IMR-90 (cell line): ENCODE measurements at regions not wholly inside any gene's neighbourhood (a gene's known extent, or its start where the extent isn't known, plus 50 kb on each side); places are given as distances from the start of the nearest gene placed in this dataset.

Experiments used
- ATAC-seq: fragments of 200-7000 bp; cut with Tn5 transposase; 2 replicates; pipeline ENCODE4 v1.9.1; 2020; ENCODE audit warnings: low read depth, mild to moderate bottlenecking, moderate library complexity
- BruUV-seq: library from RNA; stranded (reverse); fragments of 400-500 nt; replicated peaks from 2 replicates; lab custom pipeline; 2021; lab: Mats Ljungman, UMichigan
- CTCF ChIA-PET: fragments of 300-600 bp; formaldehyde crosslinking; extraction: SDS; loops from one replicate; lab custom pipeline; 2021; ENCODE audit warnings: antibody characterized with exemption; lab: Yijun Ruan, JAX
- POLR2A ChIA-PET: fragments of 300-600 bp; sonication (Branson Sonifier 250); formaldehyde crosslinking; loops from one replicate; lab custom pipeline; 2022; ENCODE audit warnings: antibody characterized with exemption; ENCODE audit not compliant: unreplicated experiment; lab: Charles Lee
- DNase-seq: peaks from one replicate; pipeline ENCODE4 v3.0.0; 2013
- H2AFZ ChIP-seq: replicated peaks from 2 replicates; pipeline ENCODE3; 2013; ENCODE audit warnings: low read length, mild to moderate bottlenecking; ENCODE audit not compliant: poor library complexity
- H2AK5ac ChIP-seq: 2 replicates; pipeline ENCODE4 v1.6.1; 2013; ENCODE audit warnings: low read depth, low read length, inconsistent platforms
- H2AK9ac ChIP-seq: replicated peaks from 2 replicates; pipeline ENCODE3; 2013; ENCODE audit warnings: mild to moderate bottlenecking, low read depth, low read length, moderate library complexity; ENCODE audit not compliant: poor library complexity
- H2BK120ac ChIP-seq: 2 replicates; pipeline ENCODE4 v1.6.1; 2013; ENCODE audit warnings: low read depth, low read length, inconsistent platforms
- H2BK15ac ChIP-seq: 3 replicates; pipeline ENCODE4 v1.6.1; 2013; ENCODE audit warnings: low read depth, low read length, inconsistent platforms
- H2BK20ac ChIP-seq: 2 replicates; pipeline ENCODE4 v1.6.1; 2013; ENCODE audit warnings: low read depth, mild to moderate bottlenecking, inconsistent platforms, low read length, moderate library complexity
- H2BK5ac ChIP-seq: 2 replicates; pipeline ENCODE4 v1.6.1; 2013; ENCODE audit warnings: mild to moderate bottlenecking, low read depth, low read length, inconsistent platforms; ENCODE audit not compliant: poor library complexity, severe bottlenecking
- H3K14ac ChIP-seq: replicated peaks from 2 replicates; pipeline ENCODE4 v1.6.1; 2013; ENCODE audit warnings: low read depth, low read length, inconsistent platforms
- H3K18ac ChIP-seq: 2 replicates; pipeline ENCODE4 v1.6.1; 2013; ENCODE audit warnings: low read depth, low read length, control low read depth
- H3K23ac ChIP-seq: 2 replicates; pipeline ENCODE4 v1.6.1; 2013; ENCODE audit warnings: low read depth, low read length, inconsistent platforms
- H3K27ac ChIP-seq: 2 replicates; pipeline ENCODE4 v1.5.1; 2013; ENCODE audit warnings: mild to moderate bottlenecking, control low read depth, low read length; ENCODE audit not compliant: insufficient read depth
- H3K27me3 ChIP-seq: 2 replicates; pipeline ENCODE4 v1.6.1; 2013; ENCODE audit warnings: low read length; ENCODE audit not compliant: control insufficient read depth, insufficient read depth
- H3K36me3 ChIP-seq: 2 replicates; pipeline ENCODE4 v1.6.1; 2013; ENCODE audit warnings: low read length, mixed read lengths; ENCODE audit not compliant: control insufficient read depth, insufficient read depth
- H3K4ac ChIP-seq: 2 replicates; pipeline ENCODE4 v1.6.1; 2013; ENCODE audit warnings: low read depth, low read length, inconsistent platforms
- H3K4me1 ChIP-seq: 2 replicates; pipeline ENCODE4 v1.6.1; 2013; ENCODE audit warnings: low read length, mixed read lengths; ENCODE audit not compliant: control insufficient read depth, insufficient read depth
- H3K4me2 ChIP-seq: 2 replicates; pipeline ENCODE4 v1.6.1; 2013; ENCODE audit warnings: low read depth, mild to moderate bottlenecking, control low read depth, low read length, moderate library complexity
- H3K4me3 ChIP-seq: 2 replicates; pipeline ENCODE4 v1.5.1; 2013; ENCODE audit warnings: low read depth, mild to moderate bottlenecking, control low read depth, low read length, moderate library complexity; ENCODE audit not compliant: insufficient read depth
- H3K56ac ChIP-seq: 2 replicates; pipeline ENCODE4 v1.6.1; 2013; ENCODE audit warnings: low read length, inconsistent platforms; ENCODE audit not compliant: insufficient read depth; ENCODE audit errors: extremely low read depth
- H3K79me1 ChIP-seq, 2 experiments: 2 replicates each; pipeline ENCODE4 v1.6.1; 2013; ENCODE audit warnings: low read length in 2 of 2, inconsistent platforms in 1 of 2, low read depth in 1 of 2
- H3K9ac ChIP-seq: 2 replicates; pipeline ENCODE4 v1.6.1; 2013; ENCODE audit warnings: low read depth, low read length, control low read depth
- H3K9me1 ChIP-seq: 2 replicates; pipeline ENCODE4 v1.6.1; 2013; ENCODE audit warnings: low read length, inconsistent platforms; ENCODE audit not compliant: insufficient read depth
- H3K9me3 ChIP-seq: 2 replicates; pipeline ENCODE4 v1.6.1; 2013; ENCODE audit warnings: low read length; ENCODE audit not compliant: control insufficient read depth, insufficient read depth
- H4K20me1 ChIP-seq: 2 replicates; pipeline ENCODE4 v1.6.1; 2013; ENCODE audit warnings: low read length, inconsistent platforms; ENCODE audit not compliant: insufficient read depth
- H4K5ac ChIP-seq: 2 replicates; pipeline ENCODE4 v1.6.1; 2013; ENCODE audit warnings: mild to moderate bottlenecking, low read depth, low read length, control low read depth
- H4K8ac ChIP-seq, 2 experiments: 2 replicates each; pipeline ENCODE4 v1.6.1; 2013; ENCODE audit warnings: low read depth in 2 of 2, low read length in 2 of 2, control low read depth in 1 of 2, inconsistent platforms in 1 of 2
- H4K91ac ChIP-seq: 2 replicates; pipeline ENCODE4 v1.6.1; 2013; ENCODE audit warnings: low read depth, low read length, inconsistent platforms; ENCODE audit not compliant: insufficient read depth
- CEBPB ChIP-seq: IDR thresholded peaks from 2 replicates; pipeline ENCODE4 v1.6.1; 2012; ENCODE audit warnings: low read depth, low read length, improper control_type of control experiment
- FOS ChIP-seq: fragments of 150-350 bp; IDR thresholded peaks from 2 replicates; pipeline ENCODE4 v1.6.1; 2016; ENCODE audit warnings: low read depth, low read length
- MAFK ChIP-seq: IDR thresholded peaks from 2 replicates; pipeline ENCODE4 v1.6.1; 2012; ENCODE audit warnings: low read depth, low read length, improper control_type of control experiment
- MAZ ChIP-seq: IDR thresholded peaks from 2 replicates; pipeline ENCODE4 v1.6.1; 2012; ENCODE audit warnings: low read depth, mild to moderate bottlenecking, low read length, improper control_type of control experiment, moderate library complexity, borderline replicate concordance
- MXI1 ChIP-seq: IDR thresholded peaks from 2 replicates; pipeline ENCODE4 v1.6.1; 2012; ENCODE audit warnings: low read depth, mild to moderate bottlenecking, low read length, moderate library complexity, borderline replicate concordance
- NFE2L2 ChIP-seq: fragments of 150-350 bp; IDR thresholded peaks from 2 replicates; pipeline ENCODE4 v1.6.1; 2016; ENCODE audit warnings: low read depth, mild to moderate bottlenecking, low read length
- RAD21 ChIP-seq: IDR thresholded peaks from 2 replicates; pipeline ENCODE4 v1.6.1; 2012; ENCODE audit warnings: low read length, improper control_type of control experiment
- RFX5 ChIP-seq: IDR thresholded peaks from 2 replicates; pipeline ENCODE4 v1.8.0; 2012; ENCODE audit warnings: low read depth, mild to moderate bottlenecking, low read length, moderate library complexity
- SMC3 ChIP-seq: fragments of 150-350 bp; IDR thresholded peaks from 2 replicates; pipeline ENCODE4 v1.6.1; 2016; ENCODE audit warnings: low read depth, mild to moderate bottlenecking, antibody characterized with exemption, low read length, moderate library complexity
- WGBS, 2 experiments: methylation state at CpG; one replicate each; pipeline versions ENCODE4 v1.1.5 to v1.1.7; 2013; ENCODE audit warnings: missing lambda C conversion rate in 2 of 2; ENCODE audit not compliant: insufficient read length in 1 of 2; ENCODE audit errors: extremely low coverage in 2 of 2; 5-methylcytosine and 5-hydroxymethylcytosine counted together
- dilution Hi-C: fragments of 300-500 bp; cut with HindIII; formaldehyde crosslinking; loops from one replicate; pipeline ENCODE4 v1.14.3; 2018; ENCODE audit warnings: low sequenced_read_pairs; ENCODE audit not compliant: unreplicated experiment
- in situ Hi-C: fragments of 300-500 bp; cut with MboI; formaldehyde crosslinking; loops from 3 replicates; pipeline ENCODE4 v1.14.3; 2019; ENCODE audit warnings: low sequenced_read_pairs, inconsistent platforms, mixed read lengths
- intact Hi-C: fragments of 100-400 bp; cut with micrococcal nuclease; formaldehyde crosslinking; loops from 2 replicates; pipeline ENCODE4 v1.10.0; 2022
- TF ChIP-seq, protein P1 (sequence below): fragments of 150-350 bp; IDR thresholded peaks from 2 replicates; pipeline ENCODE4 v1.6.1; 2016; ENCODE audit warnings: low read depth, mild to moderate bottlenecking, low read length, moderate library complexity, borderline replicate concordance
- TF ChIP-seq, protein P2 (sequence below): fragments of 150-350 bp; IDR thresholded peaks from 2 replicates; pipeline ENCODE4 v1.6.1; 2017; ENCODE audit warnings: mild to moderate bottlenecking, antibody characterized with exemption, low read length, low read depth

DNA sequence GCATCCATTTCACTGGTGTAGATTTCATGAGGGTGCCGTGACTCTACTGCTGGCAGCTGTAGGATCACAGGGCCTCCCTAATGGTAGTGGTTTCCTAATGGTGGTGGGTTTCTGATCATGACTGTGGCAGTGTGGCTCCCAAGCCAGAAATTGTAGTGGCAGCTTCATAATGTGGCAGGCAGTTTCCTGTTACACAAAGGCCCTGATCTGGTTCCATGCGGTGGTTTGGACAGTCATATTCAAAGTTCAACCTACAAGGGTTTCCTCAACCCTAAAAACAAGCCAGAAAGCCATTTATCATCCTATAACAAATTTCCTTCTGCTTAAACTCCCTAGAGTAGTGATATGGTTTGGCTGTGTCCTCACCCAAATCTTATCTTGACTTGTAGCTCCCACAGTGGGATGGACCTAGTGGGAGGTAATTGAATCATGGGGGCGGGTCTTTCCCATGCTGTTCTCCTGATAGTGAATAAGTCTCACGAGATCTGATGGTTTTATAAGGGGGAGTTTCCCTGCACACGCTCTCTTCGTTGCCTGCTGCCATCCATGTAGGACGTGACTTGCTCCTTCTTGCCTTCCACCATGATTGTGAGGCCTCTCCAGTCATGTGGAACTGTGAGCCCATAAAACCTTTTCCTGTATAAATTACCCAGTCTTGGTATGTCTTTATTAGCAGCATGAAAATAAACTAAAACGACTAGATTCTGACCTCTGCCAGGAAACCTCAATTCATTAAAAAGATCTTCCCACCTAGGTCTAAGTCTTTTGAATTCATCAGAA is 257.1 kb downstream of the EFCAB11 start:
- no peaks in the 10 kb centered on the region; a peak in 1 of 4 replicates for H3K79me1 ChIP-seq
- H3K36me3 ChIP-seq, result no peaks in the 10 kb centered on the region
- H3K4ac ChIP-seq, result no peak overlapping the region
- no peaks in the 10 kb centered on the region for H3K27me3 ChIP-seq
- no peak overlapping the region for H3K56ac ChIP-seq
- H2BK5ac ChIP-seq, result no peak overlapping the region
- no peak for DNase-seq
- H3K4me1 ChIP-seq, result peaks cover 9% of the 10 kb centered on the region
- H3K4me3 ChIP-seq, result no peak overlapping the region
- no peaks in the 10 kb centered on the region for H4K20me1 ChIP-seq
- no peak overlapping the region for H3K23ac ChIP-seq
- intact Hi-C loops (no loop called here), in situ Hi-C loops (no loop called here), dilution Hi-C loops (no loop called here)
- no peak overlapping the region for H2BK120ac ChIP-seq
- TF ChIP-seq, protein P1, sequence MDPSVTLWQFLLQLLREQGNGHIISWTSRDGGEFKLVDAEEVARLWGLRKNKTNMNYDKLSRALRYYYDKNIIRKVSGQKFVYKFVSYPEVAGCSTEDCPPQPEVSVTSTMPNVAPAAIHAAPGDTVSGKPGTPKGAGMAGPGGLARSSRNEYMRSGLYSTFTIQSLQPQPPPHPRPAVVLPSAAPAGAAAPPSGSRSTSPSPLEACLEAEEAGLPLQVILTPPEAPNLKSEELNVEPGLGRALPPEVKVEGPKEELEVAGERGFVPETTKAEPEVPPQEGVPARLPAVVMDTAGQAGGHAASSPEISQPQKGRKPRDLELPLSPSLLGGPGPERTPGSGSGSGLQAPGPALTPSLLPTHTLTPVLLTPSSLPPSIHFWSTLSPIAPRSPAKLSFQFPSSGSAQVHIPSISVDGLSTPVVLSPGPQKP, result no peak
- TF ChIP-seq MXI1 (no peak), MAZ (no peak), CEBPB (no peak), NFE2L2 (no peak), RFX5 (no peak), RAD21 (no peak), SMC3 (no peak), MAFK (no peak), FOS (no peak)
- TF ChIP-seq, protein P2, sequence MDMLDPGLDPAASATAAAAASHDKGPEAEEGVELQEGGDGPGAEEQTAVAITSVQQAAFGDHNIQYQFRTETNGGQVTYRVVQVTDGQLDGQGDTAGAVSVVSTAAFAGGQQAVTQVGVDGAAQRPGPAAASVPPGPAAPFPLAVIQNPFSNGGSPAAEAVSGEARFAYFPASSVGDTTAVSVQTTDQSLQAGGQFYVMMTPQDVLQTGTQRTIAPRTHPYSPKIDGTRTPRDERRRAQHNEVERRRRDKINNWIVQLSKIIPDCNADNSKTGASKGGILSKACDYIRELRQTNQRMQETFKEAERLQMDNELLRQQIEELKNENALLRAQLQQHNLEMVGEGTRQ, result no peak
- no peak overlapping the region for H4K8ac ChIP-seq
- H2BK20ac ChIP-seq, result no peak overlapping the region
- no peak overlapping the region for H2AFZ ChIP-seq
- no peak overlapping the region for H3K18ac ChIP-seq
- CTCF ChIA-PET, result no interaction called here
- no peak overlapping the region for H2AK9ac ChIP-seq
- no peak overlapping the region for H2BK15ac ChIP-seq
- no peak overlapping the region for H4K5ac ChIP-seq
- H3K14ac ChIP-seq, result no peak overlapping the region
- H2AK5ac ChIP-seq, result no peak overlapping the region
- no peaks in the 10 kb centered on the region for H3K9me3 ChIP-seq
- H3K27ac ChIP-seq, result no peak overlapping the region
- peaks cover 15% of the 10 kb centered on the region; the same call in 1 of the 2 replicates for H3K9me1 ChIP-seq
- POLR2A ChIA-PET, result no interaction called here
- no peak overlapping the region for H3K9ac ChIP-seq
- WGBS, 2 experiments, result 92% methylated on average over 2 of the region's 8 CpGs; no CpG with 5 or more reads in 1 of the 2 experiments
- no peak overlapping the region for H4K91ac ChIP-seq
- H3K4me2 ChIP-seq, result no peak overlapping the region
- no TSS peak for BruUV-seq
- ATAC-seq, result no peak
